Colonic mucosa (tissue), 4 donors: ENCODE measurements at regions not wholly inside any gene's neighbourhood (a gene's known extent, or its start where the extent isn't known, plus 50 kb on each side); places are given as distances from the start of the nearest gene placed in this dataset.

Source experiments
- DNase-seq: peaks from one replicate; pipeline ENCODE4 v3.0.0-alpha.2; 2020
- H3K27ac ChIP-seq: fragments of 200-600 bp; one replicate; pipeline ENCODE4 v1.8.0; 2021
- H3K27me3 ChIP-seq: fragments of 200-600 bp; one replicate; pipeline ENCODE4 v1.8.0; 2021
- H3K36me3 ChIP-seq: fragments of 200-600 bp; one replicate; pipeline ENCODE4 v1.8.0; 2021
- H3K4me1 ChIP-seq: fragments of 200-600 bp; one replicate; pipeline ENCODE4 v1.8.0; 2021; ENCODE audit warnings: mild to moderate bottlenecking
- H3K4me3 ChIP-seq: fragments of 200-600 bp; one replicate; pipeline ENCODE4 v1.8.0; 2021
- H3K9ac ChIP-seq, 2 donors: one replicate each; pipeline ENCODE4 v1.7.0; 2013; ENCODE audit warnings: control low read depth in 2 of 2, low read depth in 2 of 2, low read length in 2 of 2
- H3K9me3 ChIP-seq: fragments of 200-600 bp; one replicate; pipeline ENCODE4 v1.8.0; 2021
- intact Hi-C: fragments of 100-400 bp; cut with DNase I; formaldehyde crosslinking; loops from one replicate; pipeline ENCODE4 v1.14.1; 2022
- TF ChIP-seq, protein P1 (sequence below): fragments of 200-600 bp; IDR thresholded peaks from one replicate; pipeline ENCODE4 v1.8.0; 2022; ENCODE audit warnings: antibody characterized with exemption, mild to moderate bottlenecking
- donor health status: healthy.
- donor health status: DM: no; HTN: no; CAD: no.
- donor health status: DM: no; HTN: no; CAD: no.

DNA sequence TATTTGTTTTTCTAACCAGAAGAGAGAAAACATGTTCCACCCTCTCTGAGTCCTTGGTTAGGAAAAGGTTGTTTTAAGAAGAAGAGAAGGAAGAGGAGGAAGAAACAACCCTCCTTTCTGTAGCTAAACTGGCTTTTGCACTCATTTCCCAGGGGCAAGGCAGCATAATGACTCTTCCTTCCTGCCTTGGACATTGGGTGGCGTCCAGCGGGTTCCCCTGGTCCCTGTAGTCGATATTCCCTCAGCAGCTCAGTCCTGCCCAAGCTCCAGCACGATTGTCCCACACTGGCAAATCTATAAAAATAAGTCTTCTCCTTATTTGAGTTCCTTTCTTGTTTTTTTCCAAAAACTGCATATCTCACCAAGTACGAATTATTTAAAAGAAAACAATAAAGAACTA, 81.2 kb downstream of the TEX35 start:
- intact Hi-C loops = no loop called here
- Histone ChIP-seq H3K4me3 (no peak overlapping the region), H3K27ac (no peak overlapping the region), H3K27me3 (no peaks in the 10 kb centered on the region), H3K4me1 (no peaks in the 10 kb centered on the region), H3K9ac (no peak overlapping the region), H3K9me3 (no peaks in the 10 kb centered on the region), H3K36me3 (no peaks in the 10 kb centered on the region)
- TF ChIP-seq, protein P1, sequence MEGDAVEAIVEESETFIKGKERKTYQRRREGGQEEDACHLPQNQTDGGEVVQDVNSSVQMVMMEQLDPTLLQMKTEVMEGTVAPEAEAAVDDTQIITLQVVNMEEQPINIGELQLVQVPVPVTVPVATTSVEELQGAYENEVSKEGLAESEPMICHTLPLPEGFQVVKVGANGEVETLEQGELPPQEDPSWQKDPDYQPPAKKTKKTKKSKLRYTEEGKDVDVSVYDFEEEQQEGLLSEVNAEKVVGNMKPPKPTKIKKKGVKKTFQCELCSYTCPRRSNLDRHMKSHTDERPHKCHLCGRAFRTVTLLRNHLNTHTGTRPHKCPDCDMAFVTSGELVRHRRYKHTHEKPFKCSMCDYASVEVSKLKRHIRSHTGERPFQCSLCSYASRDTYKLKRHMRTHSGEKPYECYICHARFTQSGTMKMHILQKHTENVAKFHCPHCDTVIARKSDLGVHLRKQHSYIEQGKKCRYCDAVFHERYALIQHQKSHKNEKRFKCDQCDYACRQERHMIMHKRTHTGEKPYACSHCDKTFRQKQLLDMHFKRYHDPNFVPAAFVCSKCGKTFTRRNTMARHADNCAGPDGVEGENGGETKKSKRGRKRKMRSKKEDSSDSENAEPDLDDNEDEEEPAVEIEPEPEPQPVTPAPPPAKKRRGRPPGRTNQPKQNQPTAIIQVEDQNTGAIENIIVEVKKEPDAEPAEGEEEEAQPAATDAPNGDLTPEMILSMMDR = no peak
- no peak for DNase-seq

DNA sequence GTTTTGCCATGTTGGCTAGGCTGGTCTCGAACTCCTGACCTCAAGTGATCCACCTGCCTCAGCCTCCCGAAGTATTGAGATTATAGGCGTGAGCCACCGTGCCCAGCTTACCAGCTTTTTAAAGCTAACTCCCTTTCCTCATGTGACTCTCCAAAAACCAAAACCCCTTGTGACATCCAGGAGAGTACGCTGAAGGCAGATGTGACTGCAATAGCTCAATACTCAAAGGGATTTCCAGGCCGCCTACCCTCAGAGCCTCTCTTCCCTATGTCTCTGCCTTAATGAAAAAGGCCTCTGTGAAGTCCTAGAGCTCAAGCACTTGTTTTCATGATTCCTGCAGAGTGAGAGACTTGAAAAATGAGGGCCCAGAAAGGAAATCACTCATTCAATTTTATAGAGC, 82.6 kb downstream of the TEX35 start:
- intact Hi-C loops = no loop called here
- H3K27me3 ChIP-seq = no peaks in the 10 kb centered on the region
- no peak overlapping the region for H3K9ac ChIP-seq
- no peaks in the 10 kb centered on the region for H3K9me3 ChIP-seq
- H3K36me3 ChIP-seq = no peaks in the 10 kb centered on the region
- no peak for DNase-seq
- no peak overlapping the region for H3K27ac ChIP-seq
- H3K4me1 ChIP-seq = no peaks in the 10 kb centered on the region
- TF ChIP-seq, protein P1 = no peak
- no peak overlapping the region for H3K4me3 ChIP-seq

DNA sequence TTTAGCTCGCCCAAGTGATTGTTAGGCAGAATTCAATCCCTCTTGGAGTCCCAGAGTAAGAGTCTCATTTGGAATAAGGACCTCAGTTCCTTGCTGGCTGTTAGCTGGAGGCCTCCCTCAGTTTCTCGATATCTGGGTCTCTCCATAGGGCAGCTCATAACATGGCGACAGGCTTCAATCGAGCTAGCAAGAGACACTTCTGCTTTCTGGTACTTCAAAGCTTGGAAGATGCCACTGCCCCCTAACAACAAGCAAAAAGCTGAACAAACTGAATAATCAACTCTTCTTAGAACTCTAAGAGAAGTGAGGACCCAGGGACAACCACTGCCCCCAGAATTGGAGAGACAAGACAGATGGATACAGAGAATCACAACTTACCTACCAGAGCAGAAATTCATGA, 86.2 kb downstream of the TEX35 start:
- TF ChIP-seq, protein P1 = no peak
- intact Hi-C loops = no loop called here
- Histone ChIP-seq H3K27me3 (no peaks in the 10 kb centered on the region), H3K36me3 (no peaks in the 10 kb centered on the region), H3K4me3 (no peak overlapping the region), H3K27ac (no peak overlapping the region), H3K9ac (no peak overlapping the region), H3K9me3 (no peaks in the 10 kb centered on the region), H3K4me1 (no peaks in the 10 kb centered on the region)
- DNase-seq = no peak

DNA sequence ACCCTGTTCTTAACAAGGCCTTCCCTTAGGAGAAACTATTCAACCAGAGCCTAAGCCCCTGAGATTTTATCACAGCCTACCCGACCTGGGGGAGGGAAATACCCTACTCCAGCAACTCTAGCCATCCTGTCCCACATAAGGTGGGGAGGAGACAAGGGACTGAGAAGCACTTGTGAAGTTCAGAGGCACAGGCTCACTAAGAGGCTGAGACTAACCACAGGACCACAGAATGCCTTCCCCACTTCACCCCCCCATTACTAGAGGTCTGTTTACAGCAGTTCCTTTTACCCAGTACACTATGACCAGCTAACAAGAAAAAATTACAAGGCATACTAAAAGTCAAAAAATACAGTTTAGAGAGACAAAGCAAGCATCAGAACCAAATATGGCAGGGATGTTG, 86.8 kb downstream of the TEX35 start:
- H3K4me1 ChIP-seq = no peaks in the 10 kb centered on the region
- TF ChIP-seq, protein P1 = no peak
- no peak overlapping the region for H3K9ac ChIP-seq
- H3K36me3 ChIP-seq = no peaks in the 10 kb centered on the region
- no peaks in the 10 kb centered on the region for H3K27me3 ChIP-seq
- no peak overlapping the region for H3K4me3 ChIP-seq
- H3K27ac ChIP-seq = no peak overlapping the region
- intact Hi-C loops = no loop called here
- H3K9me3 ChIP-seq = no peaks in the 10 kb centered on the region
- no peak for DNase-seq

DNA sequence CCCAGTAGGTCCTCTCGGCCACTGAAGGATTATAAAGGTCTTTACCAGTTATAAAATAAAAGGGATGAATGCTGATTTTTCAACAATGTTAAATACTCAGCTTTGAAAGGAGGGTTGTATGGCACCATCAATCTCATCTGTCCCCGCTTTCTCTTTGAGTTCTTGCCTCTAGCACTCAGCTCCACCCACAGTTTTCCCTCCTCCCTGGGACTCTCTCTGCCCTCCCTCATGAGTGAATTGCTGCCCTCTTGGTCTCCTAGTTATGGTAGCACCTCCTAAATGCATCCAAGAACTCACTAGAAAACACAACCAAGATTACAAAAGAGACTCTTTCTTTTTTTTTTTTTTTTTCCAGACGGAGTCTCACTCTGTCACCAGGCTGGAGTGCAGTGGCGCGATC, 91.0 kb downstream of the TEX35 start:
- Histone ChIP-seq H3K4me3 (no peak overlapping the region), H3K27me3 (no peaks in the 10 kb centered on the region), H3K9me3 (no peaks in the 10 kb centered on the region), H3K4me1 (no peaks in the 10 kb centered on the region), H3K27ac (no peak overlapping the region), H3K9ac (no peak overlapping the region), H3K36me3 (no peaks in the 10 kb centered on the region)
- DNase-seq = no peak
- TF ChIP-seq, protein P1 = no peak
- intact Hi-C loops = no loop called here

DNA sequence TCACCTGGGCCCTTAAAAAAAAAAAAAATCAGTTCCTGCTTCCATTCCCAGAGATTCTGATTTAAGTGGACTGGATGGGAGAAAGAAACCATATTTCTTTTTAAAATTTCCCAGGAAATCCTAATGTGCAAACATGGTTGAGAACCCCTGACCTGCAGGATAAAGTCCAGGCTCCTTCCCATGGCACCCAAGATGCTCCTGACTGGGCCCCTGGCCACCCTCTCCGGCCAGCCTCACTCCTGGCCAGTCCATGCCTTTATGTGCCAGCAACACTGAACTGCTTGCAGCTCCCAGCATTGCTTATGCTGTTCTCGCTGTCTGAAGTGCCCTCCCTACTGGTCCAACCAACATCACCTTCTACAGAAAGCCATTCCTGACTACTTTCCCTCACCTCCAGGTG, 93.9 kb downstream of the TEX35 start:
- Histone ChIP-seq H3K9ac (peak overlapping the region in 1 of 2 donors; percentile 12), H3K9me3 (no peaks in the 10 kb centered on the region), H3K4me3 (no peak overlapping the region), H3K27me3 (no peaks in the 10 kb centered on the region), H3K36me3 (no peaks in the 10 kb centered on the region), H3K4me1 (no peaks in the 10 kb centered on the region), H3K27ac (no peak overlapping the region)
- intact Hi-C loops = no loop called here
- DNase-seq = no peak
- TF ChIP-seq, protein P1 = no peak
